IMR-90 (cell line): ENCODE measurements at regions not wholly inside any gene's neighbourhood (a gene's known extent, or its start where the extent isn't known, plus 50 kb on each side); places are given as distances from the start of the nearest gene placed in this dataset.

ENCODE experiments used
- CEBPB ChIP-seq: IDR thresholded peaks from 2 replicates; pipeline ENCODE4 v1.6.1; 2012; ENCODE audit warnings: low read depth, low read length, improper control_type of control experiment
- POLR2A ChIP-seq: IDR thresholded peaks from 2 replicates; pipeline ENCODE4 v1.6.1; 2012; ENCODE audit warnings: mild to moderate bottlenecking, low read depth, low read length
- RAD21 ChIP-seq: IDR thresholded peaks from 2 replicates; pipeline ENCODE4 v1.6.1; 2012; ENCODE audit warnings: low read length, improper control_type of control experiment
- RFX5 ChIP-seq: IDR thresholded peaks from 2 replicates; pipeline ENCODE4 v1.8.0; 2012; ENCODE audit warnings: low read depth, mild to moderate bottlenecking, low read length, moderate library complexity
- SMC3 ChIP-seq: fragments of 150-350 bp; IDR thresholded peaks from 2 replicates; pipeline ENCODE4 v1.6.1; 2016; ENCODE audit warnings: low read depth, mild to moderate bottlenecking, antibody characterized with exemption, low read length, moderate library complexity
- TF ChIP-seq, protein P1 (sequence below): conservative IDR thresholded peaks from 2 replicates; pipeline ENCODE4 v1.5.1; 2012; ENCODE audit warnings: mild to moderate bottlenecking, low read depth, low read length, improper control_type of control experiment

DNA sequence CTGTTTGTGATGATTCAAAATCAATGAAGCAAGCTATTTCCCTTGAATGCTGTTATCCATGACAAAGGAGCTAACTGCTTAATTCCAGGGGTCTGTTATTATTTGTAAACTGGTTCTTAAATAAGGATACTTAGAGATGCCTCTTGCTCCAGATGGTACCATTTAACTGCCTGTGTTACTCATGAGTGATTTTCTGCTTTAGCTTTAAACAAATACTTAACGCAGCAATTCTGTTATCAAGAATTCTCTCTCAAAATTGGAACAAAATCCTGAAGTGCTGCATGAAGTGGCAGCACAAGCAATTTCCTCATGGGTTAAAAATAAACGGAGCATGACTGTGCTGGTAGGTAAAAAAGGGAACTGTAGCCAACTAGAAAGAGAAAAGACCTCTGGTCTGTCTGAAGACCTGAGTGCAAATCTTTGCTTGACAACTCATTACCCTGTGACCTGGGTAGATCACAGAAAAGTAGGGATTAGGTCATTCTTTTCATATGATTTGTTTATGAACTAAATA is 62.5 kb upstream of the GBE1 start:
- TF ChIP-seq CEBPB (no peak), RFX5 (no peak), POLR2A (no peak), RAD21 (no peak), SMC3 (no peak)
- TF ChIP-seq, protein P1, sequence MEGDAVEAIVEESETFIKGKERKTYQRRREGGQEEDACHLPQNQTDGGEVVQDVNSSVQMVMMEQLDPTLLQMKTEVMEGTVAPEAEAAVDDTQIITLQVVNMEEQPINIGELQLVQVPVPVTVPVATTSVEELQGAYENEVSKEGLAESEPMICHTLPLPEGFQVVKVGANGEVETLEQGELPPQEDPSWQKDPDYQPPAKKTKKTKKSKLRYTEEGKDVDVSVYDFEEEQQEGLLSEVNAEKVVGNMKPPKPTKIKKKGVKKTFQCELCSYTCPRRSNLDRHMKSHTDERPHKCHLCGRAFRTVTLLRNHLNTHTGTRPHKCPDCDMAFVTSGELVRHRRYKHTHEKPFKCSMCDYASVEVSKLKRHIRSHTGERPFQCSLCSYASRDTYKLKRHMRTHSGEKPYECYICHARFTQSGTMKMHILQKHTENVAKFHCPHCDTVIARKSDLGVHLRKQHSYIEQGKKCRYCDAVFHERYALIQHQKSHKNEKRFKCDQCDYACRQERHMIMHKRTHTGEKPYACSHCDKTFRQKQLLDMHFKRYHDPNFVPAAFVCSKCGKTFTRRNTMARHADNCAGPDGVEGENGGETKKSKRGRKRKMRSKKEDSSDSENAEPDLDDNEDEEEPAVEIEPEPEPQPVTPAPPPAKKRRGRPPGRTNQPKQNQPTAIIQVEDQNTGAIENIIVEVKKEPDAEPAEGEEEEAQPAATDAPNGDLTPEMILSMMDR = no peak
